Loucy (cell line): ENCODE measurements at regions not wholly inside any gene's neighbourhood (a gene's known extent, or its start where the extent isn't known, plus 50 kb on each side); places are given as distances from the start of the nearest gene placed in this dataset.

ENCODE experiments used
- H2AFZ ChIP-seq: fragments of 200-600 bp; sonication (generic); 2 replicates; pipeline ENCODE4 v1.6.0; 2016; ENCODE audit warnings: antibody characterized with exemption, mild to moderate bottlenecking, low read length, moderate library complexity
- H3F3A ChIP-seq: fragments of 200-600 bp; 2 replicates; pipeline ENCODE4 v1.6.0; 2016; ENCODE audit warnings: antibody characterized with exemption, low read depth, mild to moderate bottlenecking
- H3K27me3 ChIP-seq: fragments of 200-600 bp; sonication (generic); 2 replicates; pipeline ENCODE4 v1.6.1; 2014; ENCODE audit warnings: low read length, mild to moderate bottlenecking; ENCODE audit not compliant: insufficient read depth, poor library complexity, severe bottlenecking
- H3K36me3 ChIP-seq: fragments of 200-600 bp; sonication (generic); 2 replicates; pipeline ENCODE4 v1.6.1; 2016; ENCODE audit warnings: low read length; ENCODE audit not compliant: insufficient read depth
- H3K4me1 ChIP-seq: fragments of 200-600 bp; sonication (generic); 2 replicates; pipeline ENCODE4 v1.5.1; 2014; ENCODE audit warnings: low read length, mild to moderate bottlenecking; ENCODE audit not compliant: insufficient read depth, poor library complexity, severe bottlenecking
- H3K4me2 ChIP-seq: fragments of 200-600 bp; sonication (generic); 2 replicates; pipeline ENCODE4 v1.6.0; 2014; ENCODE audit warnings: antibody characterized with exemption, low read length, low read depth, mild to moderate bottlenecking; ENCODE audit not compliant: poor library complexity, severe bottlenecking
- H3K4me3 ChIP-seq: fragments of 200-600 bp; sonication (generic); 2 replicates; pipeline ENCODE4 v1.5.1; 2014; ENCODE audit warnings: low read length, mild to moderate bottlenecking, mixed read lengths; ENCODE audit not compliant: poor library complexity, severe bottlenecking
- H3K79me2 ChIP-seq: fragments of 200-600 bp; sonication (generic); 2 replicates; pipeline ENCODE4 v1.6.1; 2014; ENCODE audit warnings: low read length; ENCODE audit not compliant: insufficient read depth
- H3K9ac ChIP-seq: fragments of 200-600 bp; sonication (generic); 2 replicates; pipeline ENCODE4 v1.6.0; 2014; ENCODE audit warnings: mild to moderate bottlenecking, low read depth, low read length, moderate library complexity; ENCODE audit not compliant: poor library complexity, severe bottlenecking
- H3K9me2 ChIP-seq: fragments of 200-600 bp; sonication (generic); replicated peaks from 2 replicates; pipeline ENCODE4 v1.6.1; 2016; ENCODE audit warnings: low read depth, low read length, mixed read lengths
- H3K9me3 ChIP-seq: fragments of 200-600 bp; sonication (generic); 2 replicates; pipeline ENCODE4 v1.6.1; 2014; ENCODE audit warnings: mild to moderate bottlenecking, antibody characterized with exemption, low read length, low read depth; ENCODE audit not compliant: insufficient read depth
- H4K20me1 ChIP-seq: fragments of 200-600 bp; sonication (generic); 2 replicates; pipeline ENCODE4 v1.6.0; 2014; ENCODE audit warnings: antibody characterized with exemption, low read length, mild to moderate bottlenecking; ENCODE audit not compliant: insufficient read depth, poor library complexity, severe bottlenecking
- EZH2phosphoT487 ChIP-seq: fragments of 200-600 bp; IDR thresholded peaks from 2 replicates; pipeline ENCODE4 v1.6.1; 2018; ENCODE audit warnings: antibody characterized with exemption, mild to moderate bottlenecking, moderate library complexity, borderline replicate concordance
- TF ChIP-seq, protein P1 (sequence below): fragments of 200-600 bp; sonication (generic); conservative IDR thresholded peaks from 2 replicates; pipeline ENCODE4 v1.5.1; 2014; ENCODE audit warnings: mild to moderate bottlenecking, antibody characterized with exemption, low read length

DNA sequence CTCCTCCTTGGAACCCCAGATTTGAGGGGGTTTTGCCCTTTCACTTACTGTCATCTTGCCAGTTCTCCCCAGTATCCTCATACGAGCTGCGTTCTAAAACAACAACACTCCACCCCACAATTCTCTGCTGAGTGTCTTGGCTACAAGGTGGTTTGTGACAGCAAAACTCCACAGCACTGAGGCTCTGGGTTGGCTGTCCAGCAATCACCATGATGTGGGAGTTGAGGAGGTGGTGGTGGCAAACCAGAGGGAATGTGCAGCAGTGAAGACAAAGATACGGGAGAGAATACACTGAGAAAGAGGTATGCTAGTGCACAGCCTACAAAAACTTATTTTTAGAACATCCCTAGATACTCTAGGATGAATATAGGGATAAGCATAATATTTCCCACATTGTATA lies 335.0 kb downstream of the C11orf87 start:
- Histone ChIP-seq H3K9ac (no peak overlapping the region), H3K27me3 (no peaks in the 10 kb centered on the region), H3K79me2 (no peaks in the 10 kb centered on the region), H3F3A (no peaks in the 10 kb centered on the region), H4K20me1 (no peaks in the 10 kb centered on the region), H3K4me2 (no peak overlapping the region), H3K9me3 (no peaks in the 10 kb centered on the region), H2AFZ (no peak overlapping the region), H3K4me1 (no peaks in the 10 kb centered on the region), H3K9me2 (no peaks in the 10 kb centered on the region), H3K36me3 (no peaks in the 10 kb centered on the region), H3K4me3 (no peak overlapping the region)
- TF ChIP-seq, protein P1, sequence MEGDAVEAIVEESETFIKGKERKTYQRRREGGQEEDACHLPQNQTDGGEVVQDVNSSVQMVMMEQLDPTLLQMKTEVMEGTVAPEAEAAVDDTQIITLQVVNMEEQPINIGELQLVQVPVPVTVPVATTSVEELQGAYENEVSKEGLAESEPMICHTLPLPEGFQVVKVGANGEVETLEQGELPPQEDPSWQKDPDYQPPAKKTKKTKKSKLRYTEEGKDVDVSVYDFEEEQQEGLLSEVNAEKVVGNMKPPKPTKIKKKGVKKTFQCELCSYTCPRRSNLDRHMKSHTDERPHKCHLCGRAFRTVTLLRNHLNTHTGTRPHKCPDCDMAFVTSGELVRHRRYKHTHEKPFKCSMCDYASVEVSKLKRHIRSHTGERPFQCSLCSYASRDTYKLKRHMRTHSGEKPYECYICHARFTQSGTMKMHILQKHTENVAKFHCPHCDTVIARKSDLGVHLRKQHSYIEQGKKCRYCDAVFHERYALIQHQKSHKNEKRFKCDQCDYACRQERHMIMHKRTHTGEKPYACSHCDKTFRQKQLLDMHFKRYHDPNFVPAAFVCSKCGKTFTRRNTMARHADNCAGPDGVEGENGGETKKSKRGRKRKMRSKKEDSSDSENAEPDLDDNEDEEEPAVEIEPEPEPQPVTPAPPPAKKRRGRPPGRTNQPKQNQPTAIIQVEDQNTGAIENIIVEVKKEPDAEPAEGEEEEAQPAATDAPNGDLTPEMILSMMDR, result no peak
- no peak for TF ChIP-seq EZH2phosphoT487

DNA sequence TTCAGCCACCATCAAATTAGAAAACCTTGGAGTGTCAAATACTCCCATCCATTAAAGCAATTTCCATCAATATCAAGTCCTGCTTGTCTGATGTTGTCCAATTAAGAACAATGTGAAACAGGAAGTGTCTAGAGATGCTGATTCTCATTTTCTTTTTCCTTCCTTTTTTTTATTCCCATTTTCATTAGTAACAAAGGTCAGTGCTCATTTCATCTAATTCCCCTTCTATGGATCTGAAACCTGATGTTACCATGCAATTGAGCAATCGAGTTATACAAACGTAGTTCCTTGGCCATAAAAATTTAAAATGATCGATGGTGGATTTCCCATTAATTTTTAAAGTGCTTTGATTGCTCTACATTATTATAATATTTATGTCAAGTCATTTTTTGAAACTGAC lies 330.6 kb upstream of the ZC3H12C start:
- Histone ChIP-seq H3K4me2 (no peak overlapping the region), H3K79me2 (no peaks in the 10 kb centered on the region), H3K36me3 (no peaks in the 10 kb centered on the region), H3F3A (no peaks in the 10 kb centered on the region), H3K4me3 (no peak overlapping the region), H3K9me2 (no peaks in the 10 kb centered on the region), H3K9ac (no peak overlapping the region), H3K9me3 (no peaks in the 10 kb centered on the region), H3K27me3 (no peaks in the 10 kb centered on the region), H3K4me1 (no peaks in the 10 kb centered on the region), H2AFZ (no peak overlapping the region), H4K20me1 (no peaks in the 10 kb centered on the region)
- no peak for TF ChIP-seq EZH2phosphoT487
- TF ChIP-seq, protein P1, result no peak

DNA sequence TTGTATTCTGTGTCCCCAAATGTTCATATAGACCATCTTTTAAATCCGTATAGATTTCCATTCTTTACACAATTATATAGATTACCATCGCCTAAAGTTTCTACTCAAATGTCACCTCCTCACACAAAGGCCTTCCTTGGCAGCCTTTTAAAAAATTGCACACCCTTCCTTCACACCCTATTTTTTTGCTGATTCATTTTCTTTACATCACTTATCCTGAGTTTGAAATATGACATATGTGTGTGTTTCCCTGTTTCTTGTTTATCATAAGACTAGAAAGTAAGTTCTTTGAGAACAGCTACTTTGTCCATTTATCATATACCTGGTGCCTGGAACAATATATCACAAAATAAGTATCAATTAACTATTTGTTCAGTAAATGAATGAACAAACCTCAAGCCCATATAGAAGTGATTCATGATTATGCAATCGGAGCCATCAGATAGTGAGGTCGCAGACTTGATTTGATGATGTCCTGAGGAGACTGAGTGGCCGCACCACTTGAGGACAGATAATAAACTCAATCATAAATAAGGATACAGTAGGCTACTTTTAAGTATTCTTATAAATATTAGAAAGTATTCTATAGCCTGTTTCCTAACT lies 327.4 kb upstream of the ZC3H12C start:
- H3K4me2 ChIP-seq, result no peak overlapping the region
- H3K9me2 ChIP-seq, result no peaks in the 10 kb centered on the region
- H3F3A ChIP-seq, result no peaks in the 10 kb centered on the region
- H3K36me3 ChIP-seq, result no peaks in the 10 kb centered on the region
- no peak overlapping the region for H2AFZ ChIP-seq
- H3K4me3 ChIP-seq, result no peak overlapping the region
- TF ChIP-seq EZH2phosphoT487, result no peak
- TF ChIP-seq, protein P1, result no peak
- no peaks in the 10 kb centered on the region for H3K79me2 ChIP-seq
- no peaks in the 10 kb centered on the region for H3K4me1 ChIP-seq
- H3K27me3 ChIP-seq, result no peaks in the 10 kb centered on the region
- no peaks in the 10 kb centered on the region for H4K20me1 ChIP-seq
- no peaks in the 10 kb centered on the region for H3K9me3 ChIP-seq
- H3K9ac ChIP-seq, result no peak overlapping the region
